WTC11 (cell line): ENCODE measurements at regions not wholly inside any gene's neighbourhood (a gene's known extent, or its start where the extent isn't known, plus 50 kb on each side); places are given as distances from the start of the nearest gene placed in this dataset.

Source experiments
- ATF2 ChIP-seq: sonication (generic); formaldehyde crosslinking; IDR thresholded peaks from 2 replicates; pipeline ENCODE4 v1.8.1; 2022; ENCODE audit warnings: low read depth, missing genetic modification reagents, borderline replicate concordance
- ATF6 ChIP-seq: sonication (generic); formaldehyde crosslinking; IDR thresholded peaks from 2 replicates; pipeline ENCODE4 v1.8.1; 2023; ENCODE audit warnings: mild to moderate bottlenecking, missing genetic modification reagents
- ELF4 ChIP-seq: sonication (generic); formaldehyde crosslinking; IDR thresholded peaks from 2 replicates; pipeline ENCODE4 v1.8.1; 2022; ENCODE audit warnings: low read depth, mild to moderate bottlenecking, moderate library complexity, missing genetic modification reagents
- MYBL2 ChIP-seq: sonication (generic); formaldehyde crosslinking; IDR thresholded peaks from 2 replicates; pipeline ENCODE4 v1.8.1; 2023; ENCODE audit warnings: mild to moderate bottlenecking, moderate library complexity, missing genetic modification reagents
- SP1 ChIP-seq: sonication (generic); formaldehyde crosslinking; conservative IDR thresholded peaks from 2 replicates; pipeline ENCODE4 v1.8.1; 2022; ENCODE audit warnings: missing genetic modification reagents
- TF ChIP-seq, protein P1 (sequence below): fragments of 200-600 bp; IDR thresholded peaks from 2 replicates; pipeline ENCODE4 v1.8.0; 2022; ENCODE audit warnings: antibody characterized with exemption

- TF ChIP-seq, protein P1, sequence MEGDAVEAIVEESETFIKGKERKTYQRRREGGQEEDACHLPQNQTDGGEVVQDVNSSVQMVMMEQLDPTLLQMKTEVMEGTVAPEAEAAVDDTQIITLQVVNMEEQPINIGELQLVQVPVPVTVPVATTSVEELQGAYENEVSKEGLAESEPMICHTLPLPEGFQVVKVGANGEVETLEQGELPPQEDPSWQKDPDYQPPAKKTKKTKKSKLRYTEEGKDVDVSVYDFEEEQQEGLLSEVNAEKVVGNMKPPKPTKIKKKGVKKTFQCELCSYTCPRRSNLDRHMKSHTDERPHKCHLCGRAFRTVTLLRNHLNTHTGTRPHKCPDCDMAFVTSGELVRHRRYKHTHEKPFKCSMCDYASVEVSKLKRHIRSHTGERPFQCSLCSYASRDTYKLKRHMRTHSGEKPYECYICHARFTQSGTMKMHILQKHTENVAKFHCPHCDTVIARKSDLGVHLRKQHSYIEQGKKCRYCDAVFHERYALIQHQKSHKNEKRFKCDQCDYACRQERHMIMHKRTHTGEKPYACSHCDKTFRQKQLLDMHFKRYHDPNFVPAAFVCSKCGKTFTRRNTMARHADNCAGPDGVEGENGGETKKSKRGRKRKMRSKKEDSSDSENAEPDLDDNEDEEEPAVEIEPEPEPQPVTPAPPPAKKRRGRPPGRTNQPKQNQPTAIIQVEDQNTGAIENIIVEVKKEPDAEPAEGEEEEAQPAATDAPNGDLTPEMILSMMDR: no peak
- TF ChIP-seq SP1 (CRISPR knock-in tag) (no peak), ATF2 (no peak), ATF6 (CRISPR knock-in tag) (no peak), MYBL2 (CRISPR knock-in tag) (no peak), ELF4 (CRISPR knock-in tag) (no peak)
Measured at GRCh38 chr5:66438696-66439095, 157.5 kb upstream of the MAST4 start.
